Right atrium auricular region (tissue), 2 donors: ENCODE measurements at regions not wholly inside any gene's neighbourhood (a gene's known extent, or its start where the extent isn't known, plus 50 kb on each side); places are given as distances from the start of the nearest gene placed in this dataset.

Experiments used
- DNase-seq: peaks from one replicate; pipeline ENCODE4 v3.0.0-alpha.2; 2019; ENCODE audit warnings: low spot score
- H3K27ac ChIP-seq, 2 donors: fragments of 200-600 bp; sonication (generic); 1 replicate in 1 of 2; 2 replicates in 1 of 2; pipeline ENCODE4 v1.5.1; 2016 to 2019
- H3K27me3 ChIP-seq, 2 donors: fragments of 200-600 bp; sonication (generic); one replicate each; pipeline versions ENCODE4 v1.5.1 to v1.6.0; 2017 to 2019
- H3K36me3 ChIP-seq: fragments of 200-600 bp; sonication (generic); one replicate; pipeline ENCODE4 v1.5.1; 2016
- H3K4me1 ChIP-seq, 2 donors: fragments of 200-600 bp; sonication (generic); one replicate each; pipeline versions ENCODE4 v1.5.1 to v1.6.0; 2017 to 2019
- H3K4me3 ChIP-seq, 2 donors: fragments of 200-600 bp; sonication (generic); 1 replicate in 1 of 2; 2 replicates in 1 of 2; pipeline ENCODE4 v1.5.1; 2017 to 2019; ENCODE audit warnings: mild to moderate bottlenecking in 1 of 2, moderate library complexity in 1 of 2
- H3K9me3 ChIP-seq, 2 donors: fragments of 200-600 bp; sonication (generic); one replicate each; pipeline ENCODE4 v1.5.1; 2019
- CTCF ChIP-seq, 2 donors: fragments of 200-600 bp; sonication (generic); IDR thresholded peaks; one replicate each; pipeline ENCODE4 v1.5.1; 2019; ENCODE audit warnings: antibody characterized with exemption in 2 of 2

- no peak overlapping the region for H3K27ac ChIP-seq
- H3K27me3 ChIP-seq = no peaks in the 10 kb centered on the region
- peaks cover 0 to 16% of the 10 kb centered on the region in 2 donors for H3K9me3 ChIP-seq
- TF ChIP-seq CTCF (IDR thresholded peaks at IDR 0.05) = no peak
- DNase-seq = no peak
- H3K4me3 ChIP-seq = no peak overlapping the region
- no peaks in the 10 kb centered on the region for H3K4me1 ChIP-seq
- H3K36me3 ChIP-seq = no peaks in the 10 kb centered on the region
Observed at GRCh38 chr7:39880556-39880955, 69.5 kb upstream of the CDK13 start.

GRCh38 chr7:39882148-39882784 is 67.8 kb upstream of the CDK13 start:
- Histone ChIP-seq H3K36me3 (no peaks in the 10 kb centered on the region), H3K9me3 (peaks cover 0 to 16% of the 10 kb centered on the region in 2 donors), H3K27me3 (no peaks in the 10 kb centered on the region), H3K27ac (no peak overlapping the region), H3K4me3 (no peak overlapping the region), H3K4me1 (no peaks in the 10 kb centered on the region)
- no peak for DNase-seq
- TF ChIP-seq CTCF (IDR thresholded peaks at IDR 0.05) = no peak

- Histone ChIP-seq H3K27me3 (no peaks in the 10 kb centered on the region), H3K9me3 (peaks cover 0 to 16% of the 10 kb centered on the region in 2 donors), H3K27ac (no peak overlapping the region), H3K4me3 (no peak overlapping the region), H3K36me3 (no peaks in the 10 kb centered on the region), H3K4me1 (no peaks in the 10 kb centered on the region)
- no peak for TF ChIP-seq CTCF (IDR thresholded peaks at IDR 0.05)
- no peak for DNase-seq
Observed at GRCh38 chr7:39883812-39884390, 66.2 kb upstream of the CDK13 start.

- H3K36me3 ChIP-seq = no peaks in the 10 kb centered on the region
- H3K4me1 ChIP-seq = no peaks in the 10 kb centered on the region
- H3K27me3 ChIP-seq = no peaks in the 10 kb centered on the region
- TF ChIP-seq CTCF (IDR thresholded peaks at IDR 0.05) = no peak
- no peak overlapping the region for H3K4me3 ChIP-seq
- no peaks in the 10 kb centered on the region for H3K9me3 ChIP-seq
- H3K27ac ChIP-seq = no peak overlapping the region
- no peak for DNase-seq
Observed at GRCh38 chr7:39888171-39888853, 61.7 kb upstream of the CDK13 start.

GRCh38 chr7:39890411-39890810 is 59.6 kb upstream of the CDK13 start:
- Histone ChIP-seq H3K4me3 (no peak overlapping the region), H3K27ac (no peak overlapping the region), H3K36me3 (no peaks in the 10 kb centered on the region), H3K27me3 (no peaks in the 10 kb centered on the region), H3K9me3 (no peaks in the 10 kb centered on the region), H3K4me1 (no peaks in the 10 kb centered on the region)
- TF ChIP-seq CTCF (IDR thresholded peaks at IDR 0.05) = no peak
- no peak for DNase-seq
